CD8-positive, alpha-beta memory T cell (primary cell): ENCODE measurements at regions not wholly inside any gene's neighbourhood (a gene's known extent, or its start where the extent isn't known, plus 50 kb on each side); places are given as distances from the start of the nearest gene placed in this dataset.

Experiments used
- CTCF ChIA-PET: fragments of 350-600 bp; sonication (Branson Sonifier 250); formaldehyde crosslinking; loops from one replicate; lab custom pipeline; 2021; ENCODE audit warnings: antibody characterized with exemption; lab: Charles Lee
- POLR2A ChIA-PET: fragments of 350-600 bp; sonication (Branson Sonifier 250); formaldehyde crosslinking; loops from one replicate; lab custom pipeline; 2021; ENCODE audit warnings: antibody characterized with exemption; lab: Charles Lee
- DNase-seq, 5 donors: peaks; one replicate each; pipeline versions ENCODE4 v3.0.0 to v3.0.0-alpha.2; 2020 to 2022; ENCODE audit warnings: mixed read lengths in 1 of 5
- H3K27ac ChIP-seq: one replicate; pipeline ENCODE4 v1.7.0; 2013; ENCODE audit warnings: low read depth, mild to moderate bottlenecking, low read length, moderate library complexity
- H3K27me3 ChIP-seq: 2 replicates; pipeline ENCODE4 v1.7.0; 2013; ENCODE audit warnings: low read length, mild to moderate bottlenecking; ENCODE audit not compliant: insufficient read depth, poor library complexity, severe bottlenecking
- H3K36me3 ChIP-seq: 2 replicates; pipeline ENCODE4 v1.7.0; 2013; ENCODE audit warnings: mild to moderate bottlenecking, low read length, moderate library complexity; ENCODE audit not compliant: insufficient read depth
- H3K4me1 ChIP-seq: 2 replicates; pipeline ENCODE4 v1.7.0; 2013; ENCODE audit warnings: mild to moderate bottlenecking, low read length, moderate library complexity; ENCODE audit not compliant: insufficient read depth
- H3K4me3 ChIP-seq: 2 replicates; pipeline ENCODE4 v1.7.0; 2013; ENCODE audit warnings: mild to moderate bottlenecking, low read length
- H3K9me3 ChIP-seq: 2 replicates; pipeline ENCODE4 v1.7.0; 2013; ENCODE audit warnings: mild to moderate bottlenecking, low read length
- H3K27ac Mint-ChIP-seq, 8 donors: one replicate each; pipeline ENCODE4 v1.8.0; 2020 to 2021; ENCODE audit warnings: mixed read lengths in 8 of 8, mild to moderate bottlenecking in 6 of 8, inconsistent platforms in 3 of 8, moderate library complexity in 3 of 8
- H3K27me3 Mint-ChIP-seq, 2 donors: one replicate each; pipeline ENCODE4 v1.8.0; 2020 to 2021; ENCODE audit warnings: mixed read lengths in 2 of 2, mild to moderate bottlenecking in 1 of 2, moderate library complexity in 1 of 2
- H3K36me3 Mint-ChIP-seq, 3 donors: one replicate each; pipeline ENCODE4 v1.8.0; 2020 to 2021; ENCODE audit warnings: mixed read lengths in 3 of 3, inconsistent platforms in 1 of 3, mild to moderate bottlenecking in 1 of 3
- H3K4me1 Mint-ChIP-seq, 3 donors: one replicate each; pipeline ENCODE4 v1.8.0; 2020 to 2021; ENCODE audit warnings: mixed read lengths in 3 of 3, inconsistent platforms in 1 of 3, mild to moderate bottlenecking in 1 of 3
- H3K4me3 Mint-ChIP-seq, 7 donors: one replicate each; pipeline ENCODE4 v1.8.0; 2020 to 2021; ENCODE audit warnings: mixed read lengths in 7 of 7, mild to moderate bottlenecking in 6 of 7, moderate library complexity in 4 of 7, inconsistent platforms in 2 of 7
- H3K9me3 Mint-ChIP-seq, 5 donors: one replicate each; pipeline ENCODE4 v1.8.0; 2020 to 2022; ENCODE audit warnings: mixed read lengths in 5 of 5, mild to moderate bottlenecking in 3 of 5, moderate library complexity in 2 of 5, inconsistent platforms in 1 of 5

DNA sequence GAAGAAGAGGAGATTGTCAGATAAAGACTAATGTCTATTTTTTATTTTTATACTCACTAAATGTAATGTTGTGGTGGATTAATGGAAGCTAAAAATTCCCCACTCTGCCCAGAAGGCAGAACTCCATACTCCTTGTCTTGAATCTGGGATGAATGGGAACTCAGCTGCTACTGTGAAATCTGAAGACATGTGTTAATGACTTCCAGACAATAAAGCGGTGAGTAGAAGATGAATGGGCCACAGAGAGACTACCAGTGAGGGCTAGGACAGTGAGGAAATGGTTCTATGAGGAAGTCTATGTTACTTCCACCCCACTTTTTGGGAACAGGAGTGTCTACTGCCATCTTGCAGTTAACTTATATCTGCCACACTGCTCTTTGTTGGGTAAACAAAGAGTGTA, 726.9 kb downstream of the CDH8 start:
- H3K9me3 Mint-ChIP-seq = peaks cover 17 to 33% (median 26%) of the 10 kb centered on the region in 5 donors
- CTCF ChIA-PET = no interaction called here
- no peaks in the 10 kb centered on the region for H3K4me1 ChIP-seq
- no peak overlapping the region for H3K4me3 ChIP-seq
- H3K27me3 Mint-ChIP-seq = no peaks in the 10 kb centered on the region
- no peak overlapping the region for H3K27ac ChIP-seq
- no peak overlapping the region for H3K4me3 Mint-ChIP-seq
- H3K4me1 Mint-ChIP-seq = no peaks in the 10 kb centered on the region
- POLR2A ChIA-PET = no interaction called here
- no peaks in the 10 kb centered on the region for H3K36me3 ChIP-seq
- H3K27me3 ChIP-seq = no peaks in the 10 kb centered on the region
- no peak for DNase-seq
- no peak overlapping the region for H3K27ac Mint-ChIP-seq
- H3K9me3 ChIP-seq = no peaks in the 10 kb centered on the region
- H3K36me3 Mint-ChIP-seq = peaks cover 0 to 2% (median 0%) of the 10 kb centered on the region in 3 donors

DNA sequence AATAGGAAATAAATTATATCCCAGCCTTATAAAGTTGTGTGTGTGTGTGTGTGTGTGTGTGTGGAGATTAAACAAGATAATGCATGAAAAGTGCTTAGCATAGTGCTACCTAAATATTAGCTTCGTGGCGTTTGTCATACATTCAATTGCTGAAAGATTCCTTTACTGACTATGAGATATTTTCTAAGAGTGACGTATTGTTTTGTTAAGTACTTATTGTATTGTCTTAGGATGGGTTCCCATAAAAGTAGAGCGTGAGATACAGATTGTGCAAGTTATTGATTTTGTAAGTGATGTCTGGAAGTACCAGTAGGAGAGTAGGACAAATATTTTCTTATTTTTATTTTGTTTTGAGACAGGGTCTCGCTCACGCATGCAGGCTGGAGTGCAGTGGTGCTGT, 730.0 kb downstream of the CDH8 start:
- H3K9me3 Mint-ChIP-seq = peaks cover 18 to 29% (median 23%) of the 10 kb centered on the region in 5 donors
- H3K4me1 Mint-ChIP-seq = no peaks in the 10 kb centered on the region
- CTCF ChIA-PET = no interaction called here

DNA sequence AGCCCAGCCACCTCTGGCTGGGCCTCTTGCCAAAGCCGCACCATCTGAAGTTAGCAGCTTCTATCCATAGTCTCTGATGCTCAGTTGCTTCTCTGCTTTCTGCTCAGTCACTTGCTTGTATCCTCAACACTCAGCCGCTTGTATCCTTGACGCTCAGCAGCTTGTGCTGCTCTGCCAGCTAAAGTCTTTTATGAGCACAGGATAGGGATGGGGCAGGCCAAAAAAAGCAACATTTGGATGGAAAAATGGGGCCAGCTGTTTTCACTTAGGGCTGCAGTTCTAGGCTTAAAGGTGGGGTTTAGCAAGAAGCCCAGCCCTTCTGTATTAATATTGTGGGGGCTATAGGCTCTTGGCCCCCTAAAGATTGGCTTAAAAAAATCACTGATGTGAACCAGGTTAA, 739.4 kb downstream of the CDH8 start:
- CTCF ChIA-PET = no interaction called here
- H3K4me1 Mint-ChIP-seq = no peaks in the 10 kb centered on the region

More for the DNA sequence above, 730.0 kb downstream of the CDH8 start:
- no peaks in the 10 kb centered on the region for H3K4me1 ChIP-seq
- H3K27me3 Mint-ChIP-seq = no peaks in the 10 kb centered on the region
- H3K27ac Mint-ChIP-seq = no peak overlapping the region
- H3K27me3 ChIP-seq = no peaks in the 10 kb centered on the region
- H3K36me3 Mint-ChIP-seq = peaks cover 0 to 2% (median 0%) of the 10 kb centered on the region in 3 donors
- H3K9me3 ChIP-seq = no peaks in the 10 kb centered on the region
- no peak overlapping the region for H3K4me3 ChIP-seq
- POLR2A ChIA-PET = no interaction called here
- no peak overlapping the region for H3K4me3 Mint-ChIP-seq
- DNase-seq = no peak
- no peaks in the 10 kb centered on the region for H3K36me3 ChIP-seq
- no peak overlapping the region for H3K27ac ChIP-seq

DNA sequence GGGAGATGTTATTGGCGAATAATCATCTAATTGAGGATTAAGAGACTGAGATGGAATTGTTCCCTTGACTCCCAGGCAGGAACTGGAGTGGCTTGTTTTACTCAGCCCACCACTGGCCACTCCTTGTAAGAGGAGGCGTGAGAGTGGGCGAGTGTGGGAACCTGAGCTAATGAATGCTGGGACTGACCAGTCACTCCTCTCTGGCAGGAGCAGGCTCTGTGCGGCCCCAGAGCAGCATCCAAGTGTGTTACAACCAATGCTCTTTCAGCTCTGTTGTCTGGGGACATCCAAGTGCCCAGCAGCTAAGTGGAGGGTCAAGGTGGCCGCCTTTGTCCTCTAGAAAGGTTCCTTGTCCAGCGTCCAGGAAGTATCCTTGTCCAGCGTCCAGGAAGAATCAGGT, 739.9 kb downstream of the CDH8 start:
- Mint-ChIP-seq H3K36me3 (no peaks in the 10 kb centered on the region), H3K27me3 (no peaks in the 10 kb centered on the region), H3K4me1 (no peaks in the 10 kb centered on the region), H3K27ac (no peak overlapping the region), H3K9me3 (peaks cover 7 to 50% (median 18%) of the 10 kb centered on the region in 5 donors), H3K4me3 (no peak overlapping the region)
- no peaks in the 10 kb centered on the region for H3K36me3 ChIP-seq
- no peak overlapping the region for H3K27ac ChIP-seq
- H3K4me1 ChIP-seq = no peaks in the 10 kb centered on the region
- no peaks in the 10 kb centered on the region for H3K27me3 ChIP-seq
- ChIA-PET CTCF (no interaction called here), POLR2A (no interaction called here)
- no peak for DNase-seq
- no peak overlapping the region for H3K4me3 ChIP-seq
- no peaks in the 10 kb centered on the region for H3K9me3 ChIP-seq

More for the DNA sequence above, 739.4 kb downstream of the CDH8 start:
- Mint-ChIP-seq H3K36me3 (no peaks in the 10 kb centered on the region), H3K27ac (no peak overlapping the region), H3K4me3 (no peak overlapping the region), H3K9me3 (peaks cover 7 to 48% (median 18%) of the 10 kb centered on the region in 5 donors), H3K27me3 (no peaks in the 10 kb centered on the region)
- POLR2A ChIA-PET = no interaction called here
- Histone ChIP-seq H3K27ac (no peak overlapping the region), H3K36me3 (no peaks in the 10 kb centered on the region), H3K9me3 (no peaks in the 10 kb centered on the region), H3K4me3 (no peak overlapping the region), H3K27me3 (no peaks in the 10 kb centered on the region), H3K4me1 (no peaks in the 10 kb centered on the region)
- DNase-seq = no peak

DNA sequence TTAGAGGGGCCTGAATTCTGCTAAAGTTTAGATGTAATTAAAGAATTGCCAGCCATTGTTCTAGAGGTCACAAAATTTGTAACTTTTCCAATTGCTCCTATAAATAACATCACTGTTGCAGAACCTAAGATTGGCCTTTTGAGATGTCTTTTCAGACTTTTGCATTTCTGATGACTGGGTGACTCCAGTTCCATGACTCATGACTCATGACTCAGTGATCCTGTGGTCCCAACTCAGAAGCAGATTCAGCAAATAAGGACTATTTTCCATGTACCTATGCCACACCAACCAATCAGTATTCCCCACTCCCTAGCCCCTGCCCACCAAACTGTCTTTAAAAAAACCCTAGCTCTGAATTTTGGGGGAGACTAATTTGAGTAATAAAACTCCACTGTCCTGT, 740.9 kb downstream of the CDH8 start:
- no peaks in the 10 kb centered on the region for H3K27me3 Mint-ChIP-seq
- no peak overlapping the region for H3K4me3 ChIP-seq
- H3K4me1 ChIP-seq = no peaks in the 10 kb centered on the region
- no peak for DNase-seq
- ChIA-PET POLR2A (no interaction called here), CTCF (no interaction called here)
- H3K36me3 ChIP-seq = no peaks in the 10 kb centered on the region
- no peaks in the 10 kb centered on the region for H3K36me3 Mint-ChIP-seq
- H3K27ac Mint-ChIP-seq = no peak overlapping the region
- no peaks in the 10 kb centered on the region for H3K9me3 ChIP-seq
- no peaks in the 10 kb centered on the region for H3K27me3 ChIP-seq
- H3K27ac ChIP-seq = no peak overlapping the region
- H3K9me3 Mint-ChIP-seq = peaks cover 7 to 47% (median 15%) of the 10 kb centered on the region in 5 donors
- no peak overlapping the region for H3K4me3 Mint-ChIP-seq
- H3K4me1 Mint-ChIP-seq = no peaks in the 10 kb centered on the region

DNA sequence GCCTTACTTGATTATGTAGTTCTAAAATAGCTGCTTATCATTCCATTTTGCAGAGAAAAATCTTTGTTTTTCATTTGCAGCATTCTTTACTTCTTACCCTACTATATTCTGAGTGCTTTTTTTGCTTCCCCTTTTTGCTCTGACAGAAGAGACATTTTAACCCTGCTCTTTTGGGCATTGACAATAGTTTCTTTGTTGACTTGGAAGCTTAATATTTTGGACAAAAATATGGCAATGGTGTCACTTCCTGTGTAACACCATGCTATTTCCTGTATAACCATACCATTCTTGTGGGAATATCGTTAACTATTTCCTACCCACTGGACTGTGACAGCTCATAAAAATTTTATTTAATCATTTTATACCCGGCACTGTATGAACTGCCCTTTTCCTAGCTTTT, 747.1 kb downstream of the CDH8 start:
- Mint-ChIP-seq H3K27me3 (no peaks in the 10 kb centered on the region), H3K4me1 (no peaks in the 10 kb centered on the region), H3K9me3 (peaks cover 10 to 35% (median 17%) of the 10 kb centered on the region in 5 donors), H3K36me3 (no peaks in the 10 kb centered on the region), H3K27ac (no peak overlapping the region), H3K4me3 (no peak overlapping the region)
- Histone ChIP-seq H3K27ac (no peak overlapping the region), H3K36me3 (no peaks in the 10 kb centered on the region), H3K27me3 (no peaks in the 10 kb centered on the region), H3K4me3 (no peak overlapping the region), H3K4me1 (no peaks in the 10 kb centered on the region), H3K9me3 (no peaks in the 10 kb centered on the region)
- CTCF ChIA-PET = no interaction called here
- POLR2A ChIA-PET = no interaction called here
- DNase-seq = no peak

DNA sequence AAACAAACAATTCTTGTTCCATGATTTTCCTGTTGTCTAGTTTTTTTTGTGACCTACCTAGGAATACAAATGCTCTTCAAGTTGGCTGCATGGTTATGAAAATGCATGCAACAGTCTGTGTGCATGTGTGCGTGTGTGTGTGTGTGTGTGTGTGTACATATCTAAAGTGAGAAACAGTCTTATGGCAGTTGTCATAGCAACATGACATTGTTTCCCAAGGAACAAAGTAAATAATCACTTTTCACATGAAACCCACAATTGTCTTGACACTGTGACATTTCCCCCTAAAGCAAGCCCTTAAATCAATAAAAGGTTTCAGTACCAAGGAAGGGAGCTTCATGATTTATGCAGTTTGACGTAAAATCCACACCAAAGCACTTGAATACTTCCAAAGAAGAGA, 758.4 kb downstream of the CDH8 start:
- DNase-seq = no peak
- Histone ChIP-seq H3K4me1 (no peaks in the 10 kb centered on the region), H3K27ac (no peak overlapping the region), H3K9me3 (peaks cover 3% of the 10 kb centered on the region), H3K27me3 (no peaks in the 10 kb centered on the region), H3K4me3 (no peak overlapping the region), H3K36me3 (no peaks in the 10 kb centered on the region)
- H3K36me3 Mint-ChIP-seq = no peaks in the 10 kb centered on the region
- peaks cover 8 to 52% (median 21%) of the 10 kb centered on the region in 5 donors for H3K9me3 Mint-ChIP-seq
- no peaks in the 10 kb centered on the region for H3K27me3 Mint-ChIP-seq
- ChIA-PET CTCF (no interaction called here), POLR2A (no interaction called here)
- no peaks in the 10 kb centered on the region for H3K4me1 Mint-ChIP-seq
- no peak overlapping the region for H3K4me3 Mint-ChIP-seq
- no peak overlapping the region for H3K27ac Mint-ChIP-seq

DNA sequence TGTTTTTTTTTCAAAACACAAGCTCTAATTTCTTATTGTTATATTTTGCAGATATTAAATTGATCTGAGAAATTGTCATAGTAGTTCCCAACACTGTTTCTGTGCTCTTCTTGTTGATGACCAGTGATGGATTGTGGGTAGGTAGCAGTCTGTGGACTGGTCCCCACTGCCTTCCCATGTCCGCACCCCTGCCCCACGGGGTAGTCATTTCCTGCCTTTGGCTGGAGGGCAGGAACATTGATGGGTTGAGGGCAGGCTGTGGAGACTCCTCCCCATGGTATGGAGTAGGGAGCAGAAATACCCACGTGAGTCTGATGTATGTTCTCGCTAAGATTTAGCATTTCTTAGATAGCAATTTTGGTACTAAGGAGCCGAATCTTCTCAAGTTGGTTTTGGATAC, 762.0 kb downstream of the CDH8 start:
- Histone ChIP-seq H3K4me1 (no peaks in the 10 kb centered on the region), H3K9me3 (peaks cover 3% of the 10 kb centered on the region), H3K27me3 (no peaks in the 10 kb centered on the region), H3K4me3 (no peak overlapping the region), H3K27ac (no peak overlapping the region), H3K36me3 (no peaks in the 10 kb centered on the region)
- ChIA-PET POLR2A (no interaction called here), CTCF (no interaction called here)
- DNase-seq = no peak
- Mint-ChIP-seq H3K4me3 (no peak overlapping the region), H3K27me3 (no peaks in the 10 kb centered on the region), H3K9me3 (peaks cover 17 to 39% (median 20%) of the 10 kb centered on the region in 5 donors), H3K4me1 (no peaks in the 10 kb centered on the region), H3K36me3 (no peaks in the 10 kb centered on the region), H3K27ac (no peak overlapping the region)

DNA sequence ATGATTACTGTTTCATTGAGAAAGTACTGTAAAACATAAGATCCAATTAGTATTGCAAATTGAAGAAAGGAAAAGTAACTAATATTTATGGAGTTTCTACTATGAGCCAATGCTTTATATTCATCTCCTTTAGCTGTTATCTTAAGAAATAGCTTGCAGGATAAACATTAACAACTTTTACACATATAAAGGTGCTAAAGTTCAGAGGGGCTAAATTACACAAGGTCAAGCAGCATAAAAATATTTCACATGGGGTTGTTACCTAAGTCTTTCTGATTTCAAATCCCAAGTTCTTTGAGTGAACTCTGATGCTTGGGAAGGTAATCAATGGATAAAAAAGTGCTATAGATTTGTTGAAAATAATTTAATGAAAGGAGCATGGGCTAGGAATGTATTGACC, 765.5 kb downstream of the CDH8 start:
- no peaks in the 10 kb centered on the region for H3K4me1 Mint-ChIP-seq

More for the DNA sequence above, 765.5 kb downstream of the CDH8 start:
- Mint-ChIP-seq H3K36me3 (no peaks in the 10 kb centered on the region), H3K4me3 (no peak overlapping the region), H3K9me3 (peaks cover 18 to 40% (median 23%) of the 10 kb centered on the region in 5 donors), H3K27ac (no peak overlapping the region), H3K27me3 (no peaks in the 10 kb centered on the region)
- no peaks in the 10 kb centered on the region for H3K36me3 ChIP-seq
- no peaks in the 10 kb centered on the region for H3K27me3 ChIP-seq
- CTCF ChIA-PET = interaction anchor here (0.8 kb wide), 1 partner anchor 33 kb away, joined by 3 read pairs; no protein-coding TSS in a partner anchor
- DNase-seq = no peak
- no peaks in the 10 kb centered on the region for H3K4me1 ChIP-seq
- H3K27ac ChIP-seq = no peak overlapping the region
- peaks cover under 1% of the 10 kb centered on the region for H3K9me3 ChIP-seq
- H3K4me3 ChIP-seq = no peak overlapping the region
- POLR2A ChIA-PET = no interaction called here
